GM23338 (cell line): ENCODE measurements at regions not wholly inside any gene's neighbourhood (a gene's known extent, or its start where the extent isn't known, plus 50 kb on each side); places are given as distances from the start of the nearest gene placed in this dataset.

Source experiments
- CREB1 ChIP-seq: fragments of 250-450 bp; sonication (Bioruptor Pico); IDR thresholded peaks from 2 replicates; pipeline ENCODE4 v1.5.0; 2020; ENCODE audit warnings: low read depth, mild to moderate bottlenecking, moderate library complexity
- CTCF ChIP-seq, 2 experiments: fragments of 200-600 bp in 1 of 2; sonication (generic) in 1 of 2; conservative IDR thresholded peaks; 2 replicates each; pipeline versions ENCODE4 v1.5.1 to v1.6.1; 2016 to 2017; ENCODE audit warnings: antibody characterized with exemption in 2 of 2, low read depth in 2 of 2, mild to moderate bottlenecking in 2 of 2, moderate library complexity in 1 of 2
- ETS1 ChIP-seq: IDR thresholded peaks from 2 replicates; pipeline ENCODE4 v1.6.1; 2016; ENCODE audit warnings: antibody characterized with exemption
- EZH2 ChIP-seq: fragments of 200-600 bp; sonication (generic); IDR thresholded peaks from one replicate; pipeline ENCODE4 v1.8.0; 2017; ENCODE audit warnings: antibody characterized with exemption, mild to moderate bottlenecking, low read depth; ENCODE audit not compliant: unreplicated experiment
- EZH2phosphoT487 ChIP-seq: fragments of 200-600 bp; sonication (generic); IDR thresholded peaks from one replicate; pipeline ENCODE4 v1.8.1; 2018; ENCODE audit warnings: antibody characterized with exemption; ENCODE audit not compliant: unreplicated experiment
- JUNB ChIP-seq: IDR thresholded peaks from one replicate; pipeline ENCODE4 v1.6.1; 2016; ENCODE audit warnings: antibody characterized with exemption; ENCODE audit not compliant: unreplicated experiment
- NANOG ChIP-seq: IDR thresholded peaks from 2 replicates; pipeline ENCODE4 v1.6.1; 2016; ENCODE audit warnings: antibody characterized with exemption, borderline replicate concordance
- POLR2AphosphoS5 ChIP-seq: IDR thresholded peaks from 2 replicates; pipeline ENCODE4 v1.6.1; 2016; ENCODE audit warnings: antibody characterized with exemption, low read depth
- REST ChIP-seq: IDR thresholded peaks from one replicate; pipeline ENCODE4 v1.6.1; 2018; ENCODE audit warnings: antibody characterized with exemption; ENCODE audit not compliant: unreplicated experiment
- STAT1 ChIP-seq: IDR thresholded peaks from one replicate; pipeline ENCODE4 v1.6.1; 2016; ENCODE audit warnings: antibody characterized with exemption; ENCODE audit not compliant: unreplicated experiment
- ZNF114 ChIP-seq: fragments of 250-450 bp; sonication (Bioruptor Pico); IDR thresholded peaks from 2 replicates; pipeline ENCODE4 v1.5.0; 2020; ENCODE audit warnings: mild to moderate bottlenecking, moderate library complexity
- ZNF331 ChIP-seq: fragments of 250-450 bp; sonication (Bioruptor Pico); IDR thresholded peaks from 2 replicates; pipeline ENCODE4 v1.5.0; 2020; ENCODE audit warnings: low read depth, mild to moderate bottlenecking, moderate library complexity

GRCh38 chr18:2407961-2408360 is 163.3 kb downstream of the METTL4 start:
- TF ChIP-seq EZH2 (no peak), CTCF (conservative IDR thresholded peaks at IDR 0.05; ENCODE audit: low read depth in 2 of 2) (no peak), POLR2AphosphoS5 (no peak), REST (no peak), EZH2phosphoT487 (no peak), ETS1 (no peak), CREB1 (CRISPR knock-in tag) (no peak), JUNB (no peak), STAT1 (no peak), ZNF331 (CRISPR knock-in tag) (no peak), NANOG (no peak), ZNF114 (CRISPR knock-in tag) (no peak)
